Parathyroid adenoma (tissue), 2 donors: ENCODE measurements at regions not wholly inside any gene's neighbourhood (a gene's known extent, or its start where the extent isn't known, plus 50 kb on each side); places are given as distances from the start of the nearest gene placed in this dataset.
A peak's percentile ranks its signal among the peaks of the same experiment; 100 is the strongest.

Experiments
- H2AFZ ChIP-seq: fragments of 300-600 bp; sonication (generic); one replicate; pipeline ENCODE4 v1.7.0; 2017; ENCODE audit warnings: antibody characterized with exemption, mild to moderate bottlenecking
- H3K27ac ChIP-seq: fragments of 300-600 bp; sonication (generic); one replicate; pipeline ENCODE4 v1.7.0; 2017
- H3K27me3 ChIP-seq: fragments of 300-600 bp; sonication (generic); one replicate; pipeline ENCODE4 v1.7.0; 2017; ENCODE audit warnings: low read length; ENCODE audit not compliant: control insufficient read depth, insufficient read depth
- H3K36me3 ChIP-seq: fragments of 300-600 bp; sonication (generic); one replicate; pipeline ENCODE4 v1.7.0; 2017; ENCODE audit warnings: low read length; ENCODE audit not compliant: control insufficient read depth, insufficient read depth
- H3K4me1 ChIP-seq: fragments of 300-600 bp; sonication (generic); one replicate; pipeline ENCODE4 v1.7.0; 2017; ENCODE audit warnings: control low read depth
- H3K4me2 ChIP-seq: fragments of 300-600 bp; sonication (generic); one replicate; pipeline ENCODE4 v1.7.0; 2017; ENCODE audit warnings: low read length
- H3K4me3 ChIP-seq: fragments of 300-600 bp; sonication (generic); one replicate; pipeline ENCODE4 v1.7.0; 2017; ENCODE audit warnings: low read depth, low read length
- H3K79me2 ChIP-seq: fragments of 300-600 bp; sonication (generic); one replicate; pipeline ENCODE4 v1.7.0; 2017; ENCODE audit warnings: control low read depth
- H3K9ac ChIP-seq: fragments of 300-600 bp; sonication (generic); one replicate; pipeline ENCODE4 v1.7.0; 2017; ENCODE audit warnings: mild to moderate bottlenecking
- H3K9me3 ChIP-seq: fragments of 300-600 bp; sonication (generic); one replicate; pipeline ENCODE4 v1.7.0; 2017; ENCODE audit warnings: low read length; ENCODE audit not compliant: control insufficient read depth
- CTCF ChIP-seq: fragments of 300-600 bp; sonication (generic); IDR thresholded peaks from one replicate; pipeline ENCODE4 v1.7.0; 2017; ENCODE audit warnings: antibody characterized with exemption, mild to moderate bottlenecking
- donor health status: primary hyperparathyroidism.

DNA sequence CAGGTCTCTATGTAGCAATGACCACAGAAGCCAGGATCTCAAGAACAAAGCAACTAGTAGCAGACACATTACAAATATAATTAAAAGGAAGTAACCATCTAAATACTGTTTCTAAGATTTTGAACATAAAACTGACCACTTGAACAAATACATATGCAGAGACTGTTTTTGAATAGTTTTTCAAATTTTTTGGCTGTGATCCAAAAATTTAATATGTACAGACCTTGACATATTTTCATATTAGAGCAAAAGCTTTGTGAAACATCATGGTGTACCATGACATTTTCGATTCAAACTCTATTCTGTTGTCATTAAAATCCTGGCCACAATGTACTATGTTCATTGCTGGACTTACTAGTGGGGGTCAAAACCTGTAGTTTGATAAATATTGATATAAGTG, 126.5 kb downstream of the NUDT12 start:
- Histone ChIP-seq H3K4me3 (no peak overlapping the region), H3K4me2 (no peak overlapping the region), H3K9me3 (no peaks in the 10 kb centered on the region), H2AFZ (no peak overlapping the region), H3K27ac (no peak overlapping the region), H3K4me1 (peaks cover 16% of the 10 kb centered on the region), H3K27me3 (no peaks in the 10 kb centered on the region), H3K79me2 (no peaks in the 10 kb centered on the region), H3K9ac (no peak overlapping the region), H3K36me3 (no peaks in the 10 kb centered on the region)
- no peak for TF ChIP-seq CTCF

- Histone ChIP-seq H2AFZ (no peak overlapping the region), H3K27ac (no peak overlapping the region), H3K79me2 (no peaks in the 10 kb centered on the region), H3K27me3 (no peaks in the 10 kb centered on the region), H3K9ac (no peak overlapping the region), H3K36me3 (no peaks in the 10 kb centered on the region), H3K4me3 (no peak overlapping the region), H3K4me1 (peaks cover 16% of the 10 kb centered on the region), H3K9me3 (no peaks in the 10 kb centered on the region), H3K4me2 (no peak overlapping the region)
- no peak for TF ChIP-seq CTCF
Measured at GRCh38 chr5:103435136-103435889, 127.3 kb downstream of the NUDT12 start.

DNA sequence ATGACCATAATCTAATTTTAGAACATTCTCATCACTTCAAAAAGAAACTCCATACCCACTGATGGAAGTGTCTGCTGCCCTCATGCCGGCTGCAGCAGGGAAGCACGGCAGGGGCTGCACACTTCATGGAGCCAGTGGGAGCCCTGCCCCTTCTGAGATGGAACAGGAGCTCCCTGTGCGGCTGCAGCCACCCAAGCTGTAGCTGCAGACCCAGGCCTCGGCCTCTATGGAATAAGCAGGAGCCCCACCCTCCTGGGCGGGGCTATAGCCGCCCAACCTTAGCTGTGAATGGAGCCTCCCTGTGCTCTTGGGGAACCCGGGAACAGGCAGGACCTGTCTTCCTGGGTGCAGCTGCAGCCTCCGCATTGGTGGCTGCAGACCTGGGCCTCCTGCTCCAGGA, 128.5 kb downstream of the NUDT12 start:
- no peak overlapping the region for H3K9ac ChIP-seq
- no peak overlapping the region for H3K4me2 ChIP-seq
- H3K9me3 ChIP-seq = no peaks in the 10 kb centered on the region
- no peaks in the 10 kb centered on the region for H3K79me2 ChIP-seq
- H3K27ac ChIP-seq = no peak overlapping the region
- H3K27me3 ChIP-seq = no peaks in the 10 kb centered on the region
- no peak overlapping the region for H3K4me3 ChIP-seq
- no peaks in the 10 kb centered on the region for H3K36me3 ChIP-seq
- no peak for TF ChIP-seq CTCF
- peaks cover 16% of the 10 kb centered on the region for H3K4me1 ChIP-seq
- peak overlapping the region; percentile 10 for H2AFZ ChIP-seq

DNA sequence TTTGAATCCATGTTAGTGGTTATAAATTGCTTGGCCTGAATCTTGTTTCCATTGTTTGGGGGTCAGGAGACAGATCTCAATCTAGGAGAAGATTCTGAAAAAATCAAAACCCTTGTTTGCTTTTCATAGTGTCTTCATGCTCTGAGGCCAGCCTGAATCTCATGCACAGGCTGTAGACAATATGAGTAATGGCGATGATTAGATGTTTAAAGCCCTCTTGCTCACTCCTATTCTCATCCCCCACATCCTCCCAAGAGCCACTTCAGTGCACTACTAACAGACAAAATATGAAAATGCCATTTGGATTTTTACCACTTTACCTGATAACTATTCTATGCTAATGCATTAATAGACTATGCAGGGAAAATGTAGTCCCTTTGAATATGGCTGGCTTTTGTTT, 129.4 kb downstream of the NUDT12 start:
- Histone ChIP-seq H3K27me3 (no peaks in the 10 kb centered on the region), H3K9ac (no peak overlapping the region), H3K36me3 (no peaks in the 10 kb centered on the region), H3K9me3 (no peaks in the 10 kb centered on the region), H3K79me2 (no peaks in the 10 kb centered on the region), H3K4me1 (peaks cover 18% of the 10 kb centered on the region), H2AFZ (peak overlapping the region; percentile 22), H3K4me3 (no peak overlapping the region), H3K4me2 (no peak overlapping the region), H3K27ac (no peak overlapping the region)
- no peak for TF ChIP-seq CTCF

DNA sequence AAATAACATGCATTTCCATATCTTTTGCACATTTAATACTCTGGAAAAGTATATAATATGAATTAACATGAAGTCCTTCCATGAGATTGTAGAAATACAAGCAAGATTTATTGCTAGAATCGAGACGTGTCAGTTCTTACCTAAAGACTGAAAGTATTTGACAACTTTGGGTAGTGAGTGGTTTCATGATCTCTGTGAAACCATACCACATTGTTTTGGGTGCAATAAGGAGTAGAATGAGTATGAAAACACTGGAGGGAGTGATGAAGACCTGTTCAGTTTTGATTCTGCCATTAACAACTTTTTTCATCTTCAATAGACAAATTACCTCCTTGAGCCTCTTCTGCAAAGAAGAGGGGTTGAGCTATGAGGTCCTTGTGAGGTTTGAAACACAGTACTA, 133.7 kb downstream of the NUDT12 start:
- peaks cover 28% of the 10 kb centered on the region for H3K4me1 ChIP-seq
- peak overlapping the region; percentile 30 for H2AFZ ChIP-seq
- no peak overlapping the region for H3K27ac ChIP-seq
- no peak overlapping the region for H3K4me3 ChIP-seq
- H3K9me3 ChIP-seq = no peaks in the 10 kb centered on the region
- no peak overlapping the region for H3K4me2 ChIP-seq
- H3K27me3 ChIP-seq = no peaks in the 10 kb centered on the region
- no peak overlapping the region for H3K9ac ChIP-seq
- no peak for TF ChIP-seq CTCF
- no peaks in the 10 kb centered on the region for H3K36me3 ChIP-seq
- no peaks in the 10 kb centered on the region for H3K79me2 ChIP-seq
